Central memory CD4-positive, alpha-beta T cell (primary cell): ENCODE measurements at regions not wholly inside any gene's neighbourhood (a gene's known extent, or its start where the extent isn't known, plus 50 kb on each side); places are given as distances from the start of the nearest gene placed in this dataset.
"Not testable (repeated sequence)": the region's sequence is repeated elsewhere in the genome, so short reads cannot be mapped to it uniquely, and the experiment has no call there.

Experiments used
- DNase-seq: peaks from one replicate; pipeline ENCODE4 v3.0.0; 2022

DNA sequence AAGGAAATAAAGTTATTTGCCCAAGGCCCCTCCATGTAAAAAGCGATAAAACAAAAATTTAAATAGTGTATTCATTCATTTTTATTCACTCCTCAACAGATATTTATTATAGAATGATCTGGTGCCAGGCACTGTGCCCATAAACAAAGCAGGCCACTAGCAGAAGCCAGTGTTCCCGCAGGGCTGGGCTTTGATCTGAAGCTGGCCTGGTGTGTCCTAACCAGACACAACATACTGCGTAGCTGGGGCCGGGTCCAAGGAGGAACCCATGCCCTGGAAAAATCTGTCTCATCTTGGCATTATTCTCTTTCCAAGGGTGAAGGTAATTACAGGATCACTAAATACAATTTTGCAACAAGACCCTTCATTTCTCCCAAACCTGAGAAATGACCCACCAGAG is 537.4 kb upstream of the CDH5 start:
- DNase-seq = no peak

DNA sequence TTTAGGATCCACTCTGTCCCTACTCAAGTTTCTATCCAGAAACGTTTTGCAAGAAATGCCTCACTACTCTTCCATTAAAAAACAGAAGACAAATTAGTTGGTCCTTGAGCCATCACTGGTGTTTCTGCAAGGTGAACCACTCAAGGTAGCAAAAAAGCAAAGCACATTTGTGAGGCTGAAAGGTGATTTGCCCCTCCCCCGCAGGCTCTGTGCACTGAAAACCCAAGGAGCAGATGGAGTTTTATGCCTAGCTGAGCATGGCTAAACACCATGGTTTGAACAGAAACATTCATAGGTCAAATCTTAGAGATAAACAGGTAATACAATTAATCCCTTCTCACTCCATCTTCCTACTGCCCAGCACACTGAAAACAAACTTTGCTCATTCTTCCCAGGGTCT is 538.2 kb upstream of the CDH5 start:
- no peak for DNase-seq

DNA sequence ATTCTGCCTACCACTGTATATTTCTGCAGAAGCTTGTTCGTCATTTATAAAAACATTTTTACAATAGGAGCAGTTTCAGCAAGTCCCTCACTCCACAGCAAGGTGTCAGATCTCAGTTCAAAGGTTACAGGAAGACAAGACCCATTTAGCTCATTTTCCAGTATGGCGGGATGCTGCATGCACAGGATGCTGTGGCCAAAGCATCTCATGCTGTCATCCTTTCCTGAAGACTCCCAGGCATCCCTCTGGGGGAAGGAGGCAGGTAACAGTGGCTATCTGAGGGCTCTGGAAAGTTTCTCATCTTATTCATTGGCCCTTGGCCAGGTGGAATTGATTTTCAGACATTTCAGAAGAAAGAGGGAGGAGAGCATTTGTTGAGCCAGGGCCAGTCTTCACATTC is 539.3 kb upstream of the CDH5 start:
- no peak for DNase-seq

DNA sequence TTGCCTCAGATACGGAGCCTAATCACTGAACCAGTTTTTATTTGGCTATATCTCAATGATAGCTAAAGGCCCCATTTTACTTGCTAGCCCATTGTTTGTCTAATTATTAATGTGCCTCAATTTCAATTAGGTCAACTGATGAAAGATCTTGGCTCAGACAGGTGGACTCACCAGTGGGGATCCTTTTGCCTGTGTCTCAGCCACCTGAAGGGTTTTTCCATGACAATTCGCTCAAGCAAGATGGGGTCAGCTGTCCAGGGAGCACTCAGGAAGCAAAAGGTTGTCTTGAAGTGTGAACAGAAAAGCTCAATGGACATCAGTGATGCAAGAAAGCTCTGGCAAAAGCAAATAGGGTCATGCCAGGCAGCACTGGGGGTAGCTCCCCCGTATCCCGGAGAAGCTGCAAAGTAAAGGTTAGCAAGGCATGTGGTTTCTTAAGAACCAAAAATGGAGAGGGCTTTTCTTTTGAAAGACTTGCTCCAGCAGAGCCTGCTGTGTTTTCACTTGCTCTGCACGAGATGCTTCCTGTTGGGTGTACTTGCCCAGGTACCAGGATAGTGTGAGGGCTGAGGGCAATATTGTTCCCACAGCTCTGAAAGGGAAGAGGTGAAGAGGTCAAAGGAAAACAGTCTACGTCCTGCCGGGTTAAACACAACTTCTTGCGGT is 541.2 kb upstream of the CDH5 start:
- DNase-seq = no peak

DNA sequence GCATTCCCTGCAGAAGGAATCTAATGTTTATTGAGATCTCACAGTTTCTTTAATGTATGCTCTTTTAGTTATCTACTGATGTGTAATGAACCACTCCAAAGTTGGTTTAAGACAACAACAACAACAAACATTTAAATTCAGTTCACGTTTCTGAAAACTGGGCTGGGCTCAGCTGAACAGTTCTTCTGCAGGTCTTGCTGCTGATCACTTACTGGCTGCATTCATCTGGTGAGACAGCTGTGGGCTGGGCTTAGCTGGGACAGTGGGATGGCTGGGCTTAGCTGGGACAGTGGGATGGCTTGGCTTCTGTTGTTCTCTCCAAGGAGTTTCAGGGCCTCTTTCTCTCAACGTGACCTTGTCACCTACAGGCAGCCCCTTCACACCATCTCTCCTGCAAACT is 544.3 kb upstream of the CDH5 start:
- DNase-seq = no peak

DNA sequence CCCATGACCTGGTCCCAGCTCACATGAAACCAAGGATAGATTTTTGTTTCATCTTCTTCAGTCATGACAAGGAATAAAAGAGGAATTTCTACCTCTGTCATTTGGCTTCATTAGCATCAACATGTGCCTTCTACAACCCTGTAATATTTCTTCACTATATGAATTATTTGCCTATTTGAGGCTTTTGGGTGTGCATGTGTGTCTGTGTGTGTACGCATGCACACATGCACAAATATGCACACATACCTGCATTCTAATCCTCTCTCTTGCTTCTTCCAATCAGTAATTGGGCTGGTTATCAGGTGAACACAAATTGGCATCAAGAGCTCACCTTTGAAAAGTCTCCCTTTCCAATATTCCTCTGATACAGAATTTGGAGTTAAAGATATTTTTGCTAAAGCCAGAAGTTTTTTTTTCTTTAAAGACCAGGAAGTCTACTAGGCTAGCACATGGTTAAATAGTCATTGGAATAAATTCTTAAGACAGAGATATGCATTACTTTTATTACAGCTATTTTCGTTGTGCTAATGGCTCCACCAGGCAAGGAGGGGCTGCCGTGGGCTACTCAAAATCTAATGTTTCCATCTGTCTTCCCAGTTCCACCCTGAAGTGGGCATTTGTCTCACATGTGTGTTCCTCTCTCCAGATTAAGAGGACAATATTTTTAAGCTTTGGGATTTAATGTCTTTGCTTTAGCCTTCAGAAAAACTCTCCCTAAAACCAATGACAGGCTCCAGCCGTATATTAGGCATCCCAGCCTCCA is 547.2 kb upstream of the CDH5 start:
- no peak for DNase-seq

DNA sequence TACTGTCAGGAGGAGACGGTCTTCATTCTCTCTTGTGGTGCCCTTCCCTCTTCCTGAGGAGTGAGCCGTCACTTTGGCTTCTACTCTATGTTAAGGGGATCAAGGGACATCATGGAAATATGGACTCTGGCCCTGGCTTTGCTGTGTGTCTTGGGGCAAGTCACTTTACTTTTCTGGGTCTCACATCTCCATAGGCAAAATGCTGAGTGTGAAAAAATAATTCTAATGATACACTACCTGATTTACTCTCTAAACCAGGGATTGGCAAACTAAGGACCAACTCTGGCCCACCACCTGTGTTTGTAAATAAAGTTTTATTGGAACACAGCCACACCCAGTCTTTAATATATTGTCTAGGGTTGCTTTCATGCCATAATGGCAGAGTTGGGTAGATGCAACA is 548.7 kb upstream of the CDH5 start:
- DNase-seq = no peak

DNA sequence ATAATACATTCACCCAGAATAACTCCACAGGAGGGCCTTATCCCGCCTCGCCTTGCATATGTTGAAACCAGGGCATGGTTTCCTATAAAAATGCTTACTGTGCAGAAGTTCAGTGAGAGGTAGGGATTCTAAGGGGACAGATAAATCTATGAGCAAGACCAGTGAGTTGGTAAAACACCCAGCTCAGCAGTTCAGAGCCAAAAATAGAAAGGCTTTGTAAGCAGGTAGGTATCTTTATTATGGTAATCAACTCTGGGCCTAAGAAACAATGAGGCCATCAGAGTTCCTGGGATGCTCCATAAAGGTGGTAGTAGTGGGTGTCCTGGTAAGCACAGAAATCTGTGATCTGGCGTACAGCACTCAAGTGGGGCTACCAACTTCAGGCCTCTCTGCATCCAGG is 549.4 kb upstream of the CDH5 start:
- no peak for DNase-seq

DNA sequence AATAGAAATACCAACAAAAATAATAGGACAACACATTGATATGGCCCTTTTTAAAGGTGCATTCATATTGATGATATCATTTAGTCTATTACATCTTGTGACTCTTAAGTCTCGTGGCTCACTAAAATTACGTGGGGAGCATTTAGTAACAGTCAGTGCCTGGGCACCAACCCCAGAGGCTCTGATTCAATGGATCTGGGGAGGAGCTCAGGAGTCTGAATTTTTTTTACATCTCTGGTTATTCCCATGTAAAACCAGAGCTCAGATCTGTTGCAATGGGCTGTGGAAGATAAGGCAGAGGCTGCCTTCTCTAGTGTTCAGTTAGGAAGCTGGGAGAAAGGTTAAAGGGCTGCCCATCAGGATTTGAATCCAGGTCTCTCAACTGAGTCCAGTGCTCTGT is 549.9 kb upstream of the CDH5 start:
- DNase-seq = no peak

DNA sequence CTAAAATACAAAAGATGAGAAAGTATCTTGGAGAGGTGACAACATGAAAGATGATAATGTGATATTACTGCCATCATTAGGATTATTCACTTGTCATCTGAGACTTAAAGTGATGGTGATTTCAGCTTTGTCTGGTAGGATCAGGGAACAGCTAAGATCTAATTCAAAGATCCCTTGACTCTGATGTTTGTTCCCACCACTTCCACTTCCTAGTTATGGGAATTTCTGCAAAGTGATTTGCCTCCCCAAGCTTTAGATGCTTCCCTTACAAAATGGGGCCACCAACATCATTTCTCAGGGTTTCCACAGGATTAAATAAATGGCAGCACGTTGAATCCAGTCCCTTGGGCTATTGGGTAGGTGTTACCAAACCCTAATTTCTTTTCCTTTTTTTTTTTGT is 550.8 kb upstream of the CDH5 start:
- no peak for DNase-seq

DNA sequence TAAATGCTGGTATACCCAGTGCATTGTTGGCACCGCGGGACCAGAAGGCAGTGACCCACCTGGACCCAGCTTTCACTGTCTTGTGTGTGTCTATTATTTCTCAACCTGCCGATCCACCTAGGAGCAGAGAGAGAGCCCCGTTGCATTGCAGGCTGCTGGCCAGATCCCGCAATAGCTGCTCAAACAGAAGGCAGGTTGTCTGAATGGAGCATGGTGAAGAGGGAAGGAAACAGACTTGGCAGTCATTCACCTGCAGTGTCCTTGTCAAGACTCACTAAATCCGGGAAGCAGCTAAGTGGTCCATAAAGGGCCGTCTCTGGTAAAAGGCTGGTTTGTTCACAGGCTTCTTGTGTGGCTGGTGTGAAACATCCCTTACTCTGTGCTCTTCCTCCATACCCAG is 552.6 kb upstream of the CDH5 start:
- DNase-seq = not testable (repeated sequence)

DNA sequence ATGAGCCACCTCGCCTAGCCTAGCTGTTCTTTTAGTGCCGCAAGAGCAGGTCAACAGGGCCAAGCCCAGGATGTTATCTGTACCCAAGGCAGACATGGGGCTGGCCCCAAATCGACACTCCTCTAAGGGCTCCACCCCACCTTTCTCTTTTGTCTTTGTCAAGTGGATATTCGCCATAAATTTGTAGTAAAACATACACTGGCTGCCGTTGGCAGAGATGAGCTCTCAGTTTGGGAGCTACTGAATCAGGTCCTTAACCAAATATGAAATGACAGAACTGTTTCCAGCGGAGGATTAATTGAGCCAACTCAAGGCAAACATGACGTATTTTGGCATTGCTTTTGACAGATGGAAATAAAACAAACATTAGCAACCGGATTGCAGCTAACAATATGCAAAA is 556.9 kb upstream of the CDH5 start:
- no peak for DNase-seq

DNA sequence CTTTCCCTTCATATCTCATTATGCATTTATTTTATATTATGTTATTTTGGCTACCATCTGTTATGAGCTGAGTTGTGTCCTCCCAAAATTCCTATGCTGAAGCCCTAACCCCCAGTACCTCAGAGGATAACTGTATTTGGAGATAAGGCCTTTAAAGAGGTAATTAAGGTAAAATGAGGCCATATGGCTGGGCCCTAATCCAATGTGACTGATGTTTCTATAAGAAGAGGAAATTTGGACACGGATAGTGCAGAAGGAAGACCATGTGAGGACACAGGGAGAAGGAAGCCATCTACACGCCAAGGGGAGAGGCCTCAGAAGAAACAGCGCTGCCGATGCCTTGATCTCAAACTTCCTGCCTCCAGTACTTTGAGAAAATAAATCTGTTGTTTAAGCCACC is 557.7 kb upstream of the CDH5 start:
- no peak for DNase-seq

DNA sequence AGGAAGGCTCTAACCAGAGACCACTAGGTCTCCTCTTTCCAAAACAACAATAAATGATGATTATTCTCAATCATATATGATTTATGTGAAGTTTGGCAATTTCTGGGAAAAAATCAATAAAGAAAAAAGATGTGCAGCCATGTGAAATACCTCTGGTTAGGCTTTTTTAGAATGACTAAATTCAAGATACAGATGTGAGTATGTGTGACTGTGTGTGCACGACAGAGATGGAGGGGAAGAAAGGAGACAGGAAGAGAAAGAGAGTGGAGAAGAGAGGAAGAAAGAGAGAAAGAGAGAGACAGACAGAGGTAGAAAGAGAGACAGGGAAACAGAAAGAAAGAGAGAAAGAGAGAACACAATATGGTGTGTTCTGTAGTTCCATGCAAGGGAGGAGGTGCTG is 558.6 kb upstream of the CDH5 start:
- no peak for DNase-seq

DNA sequence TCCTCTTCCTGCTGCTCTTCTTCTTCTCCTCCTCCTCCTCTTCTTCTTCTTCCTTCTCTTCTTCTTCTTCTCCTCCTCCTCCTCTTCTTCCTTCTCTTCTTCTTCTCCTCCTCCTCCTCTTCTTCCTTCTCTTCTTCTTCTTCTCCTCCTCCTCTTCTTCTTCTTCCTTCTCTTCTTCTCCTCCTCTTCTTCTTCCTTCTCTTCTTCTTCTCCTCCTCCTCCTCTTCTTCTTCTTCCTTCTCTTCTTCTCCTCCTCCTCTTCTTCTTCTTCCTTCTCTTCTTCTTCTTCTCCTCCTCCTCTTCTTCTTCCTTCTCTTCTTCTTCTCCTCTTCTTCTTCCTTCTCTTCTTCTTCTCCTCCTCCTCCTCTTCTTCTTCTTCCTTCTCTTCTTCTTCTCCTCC is 560.8 kb upstream of the CDH5 start:
- not testable (repeated sequence) for DNase-seq

DNA sequence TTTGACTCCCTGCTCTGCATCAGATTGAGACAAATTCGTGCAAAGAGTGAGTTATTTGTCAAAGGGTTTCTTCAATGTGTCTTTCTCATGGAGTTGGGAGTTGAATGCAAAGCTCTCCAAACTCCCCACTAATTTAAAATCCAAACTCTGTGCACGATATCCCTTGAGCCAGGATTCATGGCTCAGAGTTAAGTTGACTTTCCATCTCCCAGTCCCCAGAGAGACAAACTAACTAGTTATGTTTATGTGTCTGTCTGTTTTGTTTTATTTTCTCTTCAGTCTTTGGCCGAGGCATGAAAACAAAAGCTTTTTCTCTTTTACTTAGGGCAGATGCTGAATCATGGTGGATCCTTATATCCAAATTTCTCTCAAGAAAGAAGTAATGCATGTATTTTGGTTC is 570.0 kb upstream of the CDH5 start:
- no peak for DNase-seq

DNA sequence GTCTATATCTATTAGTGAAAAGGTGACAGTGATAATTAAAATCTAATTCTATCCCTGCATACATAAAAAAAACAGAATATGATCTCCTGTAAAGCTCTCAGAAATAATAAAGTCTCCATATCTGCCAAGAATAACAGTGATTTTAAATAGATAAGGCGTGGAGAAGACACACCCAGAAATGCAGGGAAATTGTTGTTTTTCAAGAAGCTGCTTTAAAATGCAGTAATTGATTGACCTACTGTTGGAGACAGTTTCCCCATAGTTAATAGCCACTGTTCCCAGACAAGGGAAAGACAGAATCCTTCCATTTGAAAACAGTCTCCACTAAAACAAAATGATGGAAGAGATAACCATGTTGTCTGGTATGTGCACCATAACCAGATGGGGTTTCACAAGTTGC is 571.5 kb upstream of the CDH5 start:
- DNase-seq = no peak

DNA sequence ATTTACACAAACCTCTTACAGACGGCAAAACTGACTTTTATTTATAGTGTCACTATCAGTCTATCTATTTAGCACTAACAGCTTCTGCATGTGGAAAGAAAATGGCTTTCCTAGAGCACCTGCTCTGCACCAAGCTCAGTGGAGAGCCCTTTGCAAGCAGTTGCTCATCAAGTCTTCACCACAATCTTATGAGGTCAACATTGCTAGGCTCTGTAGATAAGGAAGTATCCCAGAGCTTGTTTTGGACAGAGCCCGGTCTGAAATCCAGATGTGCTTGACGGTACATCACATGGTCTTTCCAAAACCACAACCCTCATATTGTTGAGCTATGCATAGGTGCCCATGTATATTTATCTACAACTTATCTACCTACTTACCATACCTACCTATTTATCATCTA is 572.7 kb upstream of the CDH5 start:
- no peak for DNase-seq

DNA sequence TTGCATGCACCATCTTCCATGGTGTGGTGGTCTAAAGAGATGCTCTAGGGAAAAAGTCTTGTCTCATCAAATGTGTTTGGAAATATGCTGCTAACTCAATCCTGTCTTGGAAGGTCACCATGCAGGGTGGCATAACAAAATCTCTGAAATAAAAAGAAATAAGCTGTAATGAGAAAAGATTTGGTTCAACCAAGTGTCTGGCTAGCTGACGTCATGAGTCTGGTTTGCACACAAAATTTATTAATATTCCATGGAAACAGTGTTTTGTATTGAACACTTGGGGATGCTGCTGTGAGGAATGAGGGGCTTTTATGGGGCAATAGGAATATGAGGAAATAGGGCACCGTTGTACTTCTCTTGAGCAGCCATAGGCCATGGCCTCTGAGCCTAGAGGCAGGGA is 575.7 kb upstream of the CDH5 start:
- no peak for DNase-seq

DNA sequence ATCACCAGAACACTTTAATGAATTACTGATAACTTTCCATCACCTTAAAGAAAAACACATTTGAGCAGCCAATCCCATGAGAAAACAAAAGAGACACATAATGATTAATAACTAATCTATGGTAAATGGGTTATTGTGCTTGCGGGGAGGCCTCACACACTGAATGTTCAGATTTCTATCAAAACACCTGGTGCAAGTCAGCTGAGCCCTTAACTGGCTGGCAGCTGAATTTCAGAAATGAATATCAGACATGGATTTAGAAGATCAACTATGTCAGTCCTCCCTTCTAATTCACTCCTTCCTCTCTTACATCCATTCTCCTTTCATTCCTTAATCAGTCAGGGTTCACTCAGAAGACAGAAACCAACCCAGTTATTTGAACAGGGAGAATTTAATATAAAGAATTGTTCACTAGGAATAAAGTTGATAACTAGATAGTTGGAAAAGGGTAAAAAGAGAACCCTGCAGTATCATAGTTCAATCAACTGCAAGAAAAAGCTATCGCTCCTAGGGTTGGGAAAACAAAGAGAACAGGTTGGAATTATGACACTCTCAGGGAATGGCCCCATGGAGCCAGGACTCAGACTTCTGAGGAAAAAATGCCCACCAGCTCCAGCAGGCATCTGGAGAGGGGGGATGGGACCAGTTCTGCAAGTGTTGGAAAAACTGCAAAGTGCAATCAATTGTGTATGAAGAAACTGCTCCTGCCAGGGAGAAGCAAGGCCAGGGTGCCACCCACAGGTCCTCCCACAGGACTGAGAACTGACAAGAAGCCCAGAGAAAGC is 577.1 kb upstream of the CDH5 start:
- DNase-seq = no peak

DNA sequence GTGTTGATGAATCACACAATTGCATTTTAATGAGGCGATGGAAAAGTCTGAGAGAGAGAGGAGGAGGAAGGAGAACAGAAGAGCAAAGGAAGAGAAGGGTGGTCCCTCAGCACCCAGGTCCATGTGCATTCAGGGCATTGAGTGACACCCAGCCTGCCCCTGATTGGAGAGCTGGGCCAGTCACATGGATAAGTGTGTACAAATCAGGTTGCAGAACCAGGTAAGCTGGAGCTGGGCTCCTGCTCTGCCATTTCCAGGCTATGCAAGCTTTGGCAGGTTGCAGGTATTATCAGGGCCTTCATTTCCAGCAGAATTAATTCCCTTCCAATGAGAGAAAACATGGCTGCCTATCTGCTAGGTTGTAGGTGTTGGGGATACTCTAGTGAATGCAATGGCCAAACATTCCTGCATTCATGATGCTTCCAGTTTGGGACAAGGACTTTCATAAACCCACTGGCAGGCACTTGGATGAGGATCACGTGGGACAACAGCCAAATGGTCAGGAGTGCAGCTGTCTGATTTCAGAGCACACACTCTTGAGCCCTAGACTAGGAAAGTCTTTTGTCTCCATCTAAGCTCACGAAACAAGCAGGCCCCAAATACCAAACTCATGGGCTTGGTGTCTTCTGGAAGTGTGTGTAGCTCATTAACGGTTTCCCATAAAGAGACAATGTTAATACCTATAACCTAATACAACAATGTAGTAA is 577.9 kb upstream of the CDH5 start:
- DNase-seq = no peak

DNA sequence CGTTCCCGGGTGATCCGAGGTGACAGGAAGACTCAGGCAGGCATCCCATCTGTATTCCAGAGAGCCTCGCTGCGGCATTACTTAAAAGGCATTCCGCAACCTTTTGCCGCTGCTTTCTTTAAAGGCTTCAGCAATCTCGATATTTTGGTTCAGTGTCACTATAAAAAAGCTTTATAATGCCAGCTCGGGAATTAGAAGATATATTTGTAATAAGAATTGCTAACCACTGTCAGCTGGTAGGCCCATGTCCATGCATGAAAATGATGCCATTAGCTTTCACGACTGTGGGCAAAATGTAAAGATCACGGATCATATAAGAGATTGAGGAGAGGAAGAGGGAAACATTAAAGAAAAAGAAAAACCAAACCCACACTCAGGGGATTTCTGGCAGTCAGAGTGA is 578.6 kb upstream of the CDH5 start:
- DNase-seq = no peak

DNA sequence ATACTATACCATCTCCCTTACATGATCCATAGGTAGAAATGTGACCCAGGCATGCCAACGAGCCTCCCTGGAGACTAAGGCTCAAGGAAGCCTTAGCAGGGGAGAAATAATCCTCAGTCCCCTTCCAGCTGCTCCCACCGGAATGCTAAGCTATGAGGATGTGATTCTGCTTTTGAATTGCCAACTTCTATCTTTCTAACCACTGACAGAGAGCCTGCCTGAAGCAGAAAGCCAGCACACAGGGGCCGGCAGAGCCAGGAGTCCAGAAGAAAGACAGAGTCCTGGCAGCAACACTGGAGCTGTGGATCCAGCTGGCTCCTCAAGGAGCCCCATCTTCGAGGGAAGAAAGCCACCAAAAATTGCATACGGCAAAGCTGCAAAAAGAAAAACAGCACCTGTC is 579.6 kb upstream of the CDH5 start:
- no peak for DNase-seq
